Type B pancreatic cell (in vitro differentiated cells): ENCODE measurements at regions not wholly inside any gene's neighbourhood (a gene's known extent, or its start where the extent isn't known, plus 50 kb on each side); places are given as distances from the start of the nearest gene placed in this dataset.

Experiments
- DNase-seq: peaks from one replicate; pipeline ENCODE4 v3.0.0; 2021; ENCODE audit warnings: mixed read lengths; ENCODE audit not compliant: unreplicated experiment; ENCODE audit errors: extremely low spot score
- H3K27ac Mint-ChIP-seq: 2 replicates; pipeline ENCODE4 v1.8.0; 2021; ENCODE audit warnings: mild to moderate bottlenecking, mixed read lengths
- H3K27me3 Mint-ChIP-seq: 2 replicates; pipeline ENCODE4 v1.8.0; 2021; ENCODE audit warnings: mixed read lengths
- H3K36me3 Mint-ChIP-seq: 2 replicates; pipeline ENCODE4 v1.8.0; 2021; ENCODE audit warnings: mixed read lengths
- H3K4me1 Mint-ChIP-seq: one replicate; pipeline ENCODE4 v1.8.0; 2021; ENCODE audit warnings: mixed read lengths; ENCODE audit not compliant: unreplicated experiment
- H3K4me3 Mint-ChIP-seq: 2 replicates; pipeline ENCODE4 v1.8.0; 2021; ENCODE audit warnings: mild to moderate bottlenecking, mixed read lengths
- H3K9me3 Mint-ChIP-seq: 2 replicates; pipeline ENCODE4 v1.8.0; 2021; ENCODE audit warnings: mixed read lengths
- CTCF ChIP-seq: fragments of 200-600 bp; sonication (generic); conservative IDR thresholded peaks from 2 replicates; pipeline ENCODE4 v1.5.0; 2021; ENCODE audit warnings: antibody characterized with exemption, mild to moderate bottlenecking

DNA sequence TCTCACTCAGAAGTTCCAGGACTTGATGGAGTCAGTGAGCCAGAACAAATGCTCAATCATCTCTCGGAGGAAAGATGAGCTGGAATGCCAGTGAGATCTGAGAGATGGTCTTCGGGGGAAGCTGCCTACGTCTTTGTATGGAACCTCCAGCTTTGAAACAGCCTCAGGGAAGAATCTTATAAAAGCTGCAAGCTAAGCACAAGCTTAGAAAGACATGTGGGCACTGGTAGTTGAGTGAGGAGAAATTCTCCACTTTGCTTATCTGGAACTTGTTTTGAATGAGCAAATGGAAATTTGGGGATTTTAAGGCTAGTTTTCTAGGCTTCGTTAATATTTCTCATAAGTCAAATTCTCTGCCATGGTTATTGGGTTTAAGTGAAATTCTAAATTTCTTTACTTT is 594.4 kb downstream of the QKI start:
- TF ChIP-seq CTCF, result no peak
- Mint-ChIP-seq H3K36me3 (no peaks in the 10 kb centered on the region), H3K27ac (no peak overlapping the region), H3K4me3 (no peak overlapping the region), H3K4me1 (no peaks in the 10 kb centered on the region), H3K27me3 (no peaks in the 10 kb centered on the region), H3K9me3 (peaks cover 1% of the 10 kb centered on the region)
- DNase-seq, result no peak

- no peak for TF ChIP-seq CTCF
- no peak overlapping the region for H3K4me3 Mint-ChIP-seq
- H3K27me3 Mint-ChIP-seq, result no peaks in the 10 kb centered on the region
- H3K36me3 Mint-ChIP-seq, result no peaks in the 10 kb centered on the region
- DNase-seq, result no peak
- H3K27ac Mint-ChIP-seq, result no peak overlapping the region
- H3K9me3 Mint-ChIP-seq, result no peaks in the 10 kb centered on the region
- H3K4me1 Mint-ChIP-seq, result no peaks in the 10 kb centered on the region
Observed at GRCh38 chr6:164007881-164008280, 593.4 kb downstream of the QKI start.

GRCh38 chr6:164006459-164006858 is 591.9 kb downstream of the QKI start:
- no peaks in the 10 kb centered on the region for H3K36me3 Mint-ChIP-seq

DNA sequence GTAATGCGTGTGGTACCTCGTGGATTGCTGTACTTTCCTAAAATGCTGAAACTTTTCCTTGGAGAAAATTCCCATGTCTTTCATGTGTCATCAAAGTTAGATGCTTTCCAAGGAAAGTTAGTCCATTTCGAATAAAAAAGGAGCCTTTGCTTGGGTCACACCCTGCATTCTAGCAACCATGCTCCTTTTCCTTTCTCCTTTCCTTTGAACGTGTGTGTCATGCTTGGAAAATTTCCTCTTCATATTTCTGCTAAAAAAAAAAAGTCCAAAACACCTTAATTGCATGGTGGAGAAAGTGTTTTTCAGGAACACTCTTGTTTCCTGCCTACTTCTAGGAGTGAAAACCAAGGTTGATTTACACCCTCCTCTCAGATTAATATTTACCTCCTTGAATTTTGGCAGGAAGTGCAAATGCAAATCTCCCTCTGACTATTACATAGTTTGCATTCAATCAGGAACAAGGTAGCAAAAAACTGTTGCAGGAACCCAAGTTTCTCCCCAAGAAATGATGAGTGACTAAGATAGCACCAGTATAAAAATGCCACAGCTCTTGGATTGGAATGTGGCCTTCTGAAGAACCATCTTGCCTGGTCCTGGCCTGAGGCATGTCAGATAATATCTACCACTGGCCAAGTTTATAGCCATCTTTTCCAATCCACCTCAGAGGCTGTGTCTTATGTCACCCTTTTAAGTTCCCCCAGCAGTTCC is 590.6 kb downstream of the QKI start:
- Mint-ChIP-seq H3K4me3 (no peak overlapping the region), H3K9me3 (peaks cover 4% of the 10 kb centered on the region), H3K36me3 (no peaks in the 10 kb centered on the region), H3K4me1 (no peaks in the 10 kb centered on the region), H3K27ac (no peak overlapping the region), H3K27me3 (no peaks in the 10 kb centered on the region)
- TF ChIP-seq CTCF, result no peak
- DNase-seq, result no peak

More at GRCh38 chr6:164006459-164006858, 591.9 kb downstream of the QKI start:
- Mint-ChIP-seq H3K27ac (no peak overlapping the region), H3K4me1 (no peaks in the 10 kb centered on the region), H3K27me3 (no peaks in the 10 kb centered on the region), H3K4me3 (no peak overlapping the region), H3K9me3 (peaks cover 4% of the 10 kb centered on the region)
- DNase-seq, result no peak
- TF ChIP-seq CTCF, result no peak

DNA sequence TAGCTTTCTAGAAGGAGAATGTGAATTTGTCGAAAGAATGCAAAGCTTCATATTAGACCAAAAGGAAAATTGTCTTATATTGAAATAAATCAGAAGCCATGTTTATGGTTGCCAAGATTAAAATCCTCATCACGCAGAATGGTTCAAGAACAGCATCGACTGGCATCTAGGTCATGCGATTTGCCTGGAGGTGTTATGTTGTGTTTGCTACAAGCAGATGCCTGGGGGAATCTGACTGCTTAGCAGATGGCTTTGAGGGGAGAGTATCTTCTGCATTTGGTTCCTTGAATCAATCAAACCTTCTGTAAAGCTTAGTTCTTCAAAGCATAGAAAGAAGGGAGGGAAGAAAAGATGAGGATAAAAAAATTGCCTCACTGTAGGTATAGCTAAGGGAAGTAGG is 585.8 kb downstream of the QKI start:
- TF ChIP-seq CTCF, result no peak
- no peaks in the 10 kb centered on the region for H3K4me1 Mint-ChIP-seq
- H3K27me3 Mint-ChIP-seq, result no peaks in the 10 kb centered on the region
- no peaks in the 10 kb centered on the region for H3K36me3 Mint-ChIP-seq
- no peak for DNase-seq
- H3K27ac Mint-ChIP-seq, result no peak overlapping the region
- peaks cover 6% of the 10 kb centered on the region for H3K9me3 Mint-ChIP-seq
- no peak overlapping the region for H3K4me3 Mint-ChIP-seq
